Stomach (tissue), 8 donors: ENCODE measurements at regions not wholly inside any gene's neighbourhood (a gene's known extent, or its start where the extent isn't known, plus 50 kb on each side); places are given as distances from the start of the nearest gene placed in this dataset.

Experiments
- DNase-seq, 2 donors: peaks; one replicate each; pipeline versions ENCODE4 v3.0.0 to v3.0.0-alpha.2; 2013 to 2019
- H3K27ac ChIP-seq, 5 donors: fragments of 200-600 bp in 4 of 5; sonication (generic) in 4 of 5; one replicate each; pipeline ENCODE4 v1.5.1; 2013 to 2019; ENCODE audit warnings: mild to moderate bottlenecking in 1 of 5, moderate library complexity in 1 of 5
- H3K27me3 ChIP-seq, 3 donors: fragments of 200-600 bp; sonication (generic); one replicate each; pipeline ENCODE4 v1.5.1; 2017 to 2019; ENCODE audit warnings: mixed run types in 1 of 3
- H3K36me3 ChIP-seq, 4 donors: fragments of 200-600 bp; sonication (generic); 1 replicate in 3 of 4; 2 replicates in 1 of 4; pipeline ENCODE4 v1.5.1; 2016 to 2019
- H3K4me1 ChIP-seq, 4 donors: fragments of 200-600 bp; sonication (generic); one replicate each; pipeline ENCODE4 v1.5.1; 2016 to 2019
- H3K4me3 ChIP-seq, 4 donors: fragments of 200-600 bp; sonication (generic) in 3 of 4; one replicate each; pipeline ENCODE4 v1.5.1; 2016 to 2019; ENCODE audit warnings: mild to moderate bottlenecking in 1 of 4
- H3K9me3 ChIP-seq, 4 donors: fragments of 200-600 bp; sonication (generic); one replicate each; pipeline ENCODE4 v1.5.1; 2016 to 2019
- EP300 ChIP-seq: sonication (generic); formaldehyde crosslinking; IDR thresholded peaks from one replicate; pipeline ENCODE4 v1.6.1; 2017; ENCODE audit warnings: antibody characterized with exemption
- POLR2A ChIP-seq, 4 donors: fragments of 450-650 bp; IDR thresholded peaks; one replicate each; pipeline ENCODE4 v1.6.1; 2016; ENCODE audit warnings: antibody characterized with exemption in 4 of 4, control low read depth in 2 of 4, mild to moderate bottlenecking in 1 of 4, moderate library complexity in 1 of 4
- POLR2AphosphoS5 ChIP-seq, 3 donors: sonication (generic); formaldehyde crosslinking; IDR thresholded peaks; one replicate each; pipeline ENCODE4 v1.6.1; 2016; ENCODE audit warnings: antibody characterized with exemption in 3 of 3
- WGBS, 5 donors: extraction: QIAGEN DNeasy Blood & Tissue Kit in 3 of 5; methylation state at CpG; one replicate each; pipeline versions ENCODE4 v1.1.5 to v1.1.7; 2013 to 2018; 5-methylcytosine and 5-hydroxymethylcytosine counted together
- intact Hi-C: fragments of 100-400 bp; cut with DNase I; formaldehyde crosslinking; loops from one replicate; pipeline ENCODE4 v1.15.1; 2023; ENCODE audit warnings: low total_unique reads
- TF ChIP-seq, protein P1 (sequence below), 7 experiments: fragments of 450-650 bp in 4 of 7; fragments of 200-600 bp in 3 of 7; sonication (generic) in 3 of 7; IDR thresholded peaks; one replicate each; pipeline ENCODE4 v1.5.1; 2016 to 2019; ENCODE audit warnings: antibody characterized with exemption in 7 of 7, control low read depth in 2 of 7, mild to moderate bottlenecking in 1 of 7
- donor health status: healthy with polysubstance abuse.
- donor health status: Bipolar disorder and iron deficiency.
- donor health status: healthy.

DNA sequence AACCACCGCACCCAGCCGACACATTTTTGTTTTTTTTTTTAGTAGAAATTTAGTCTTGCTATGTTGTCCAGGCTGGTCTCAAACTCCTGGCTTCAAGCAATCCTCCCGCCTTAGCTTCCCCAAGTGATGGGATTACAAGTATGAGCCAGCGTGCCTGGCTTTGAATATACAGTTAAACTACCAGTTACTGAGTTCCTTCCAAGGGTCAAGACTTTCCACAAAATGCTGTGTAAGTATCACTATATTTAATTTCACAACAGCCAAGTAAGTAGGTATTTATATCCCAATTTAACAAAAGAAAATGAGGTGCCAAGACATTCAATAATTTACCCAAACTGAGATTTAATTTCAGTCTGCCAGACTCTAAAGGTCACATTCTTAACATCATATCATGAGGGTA lies 181.3 kb upstream of the TMC3 start:
- 91 to 95% (median 93%) methylated on average over 4 of the region's 4 CpGs for WGBS, 5 donors
- Histone ChIP-seq H3K27ac (no peak overlapping the region), H3K27me3 (no peaks in the 10 kb centered on the region), H3K4me3 (no peak overlapping the region), H3K9me3 (peaks cover 0 to 5% (median 0%) of the 10 kb centered on the region in 4 donors), H3K4me1 (no peaks in the 10 kb centered on the region), H3K36me3 (no peaks in the 10 kb centered on the region)
- no peak for TF ChIP-seq EP300
- TF ChIP-seq, protein P1, sequence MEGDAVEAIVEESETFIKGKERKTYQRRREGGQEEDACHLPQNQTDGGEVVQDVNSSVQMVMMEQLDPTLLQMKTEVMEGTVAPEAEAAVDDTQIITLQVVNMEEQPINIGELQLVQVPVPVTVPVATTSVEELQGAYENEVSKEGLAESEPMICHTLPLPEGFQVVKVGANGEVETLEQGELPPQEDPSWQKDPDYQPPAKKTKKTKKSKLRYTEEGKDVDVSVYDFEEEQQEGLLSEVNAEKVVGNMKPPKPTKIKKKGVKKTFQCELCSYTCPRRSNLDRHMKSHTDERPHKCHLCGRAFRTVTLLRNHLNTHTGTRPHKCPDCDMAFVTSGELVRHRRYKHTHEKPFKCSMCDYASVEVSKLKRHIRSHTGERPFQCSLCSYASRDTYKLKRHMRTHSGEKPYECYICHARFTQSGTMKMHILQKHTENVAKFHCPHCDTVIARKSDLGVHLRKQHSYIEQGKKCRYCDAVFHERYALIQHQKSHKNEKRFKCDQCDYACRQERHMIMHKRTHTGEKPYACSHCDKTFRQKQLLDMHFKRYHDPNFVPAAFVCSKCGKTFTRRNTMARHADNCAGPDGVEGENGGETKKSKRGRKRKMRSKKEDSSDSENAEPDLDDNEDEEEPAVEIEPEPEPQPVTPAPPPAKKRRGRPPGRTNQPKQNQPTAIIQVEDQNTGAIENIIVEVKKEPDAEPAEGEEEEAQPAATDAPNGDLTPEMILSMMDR (IDR thresholded peaks at IDR 0.05), result no peak
- no peak for TF ChIP-seq POLR2A (IDR thresholded peaks at IDR 0.05)
- TF ChIP-seq POLR2AphosphoS5 (IDR thresholded peaks at IDR 0.05), result no peak
- DNase-seq, result no peak
- intact Hi-C loops, result no loop called here

DNA sequence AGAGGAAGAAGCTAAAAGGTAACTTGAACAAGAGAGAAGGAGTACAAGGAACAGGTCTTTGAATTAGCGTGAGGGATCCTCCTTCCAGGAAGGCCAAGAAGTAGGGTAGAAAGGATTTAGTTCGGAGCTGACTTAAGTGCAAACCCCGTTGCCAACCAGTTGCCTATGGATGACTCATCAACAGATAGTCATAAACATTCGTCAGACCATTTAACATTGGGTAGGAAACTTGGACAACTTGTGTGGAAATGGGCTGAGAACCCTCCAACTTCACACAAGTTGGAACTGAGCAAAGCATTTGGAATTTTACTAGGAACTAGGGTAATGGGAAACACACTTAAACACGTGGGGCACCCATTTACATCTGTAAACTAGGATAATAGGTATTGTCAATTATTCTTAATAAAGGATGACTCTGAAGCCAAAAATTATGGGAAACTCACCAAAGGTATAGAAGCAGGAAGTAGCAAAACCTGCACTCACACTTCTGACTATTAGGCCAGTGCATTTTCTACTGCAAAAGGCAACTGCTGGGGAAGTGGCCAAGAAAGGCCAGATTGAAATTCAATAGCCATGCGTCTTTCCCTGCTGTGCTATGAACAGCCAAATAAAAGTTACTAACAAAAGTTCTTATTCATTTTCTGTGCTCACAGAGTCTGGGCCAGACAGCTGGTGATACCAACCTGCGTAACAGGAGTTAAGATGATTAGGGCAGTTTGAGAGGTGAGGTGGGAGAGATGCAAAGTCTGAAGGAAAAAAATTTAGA lies 174.5 kb upstream of the TMC3 start:
- Histone ChIP-seq H3K27me3 (no peaks in the 10 kb centered on the region), H3K27ac (no peak overlapping the region), H3K9me3 (no peaks in the 10 kb centered on the region), H3K4me1 (no peaks in the 10 kb centered on the region), H3K36me3 (no peaks in the 10 kb centered on the region), H3K4me3 (no peak overlapping the region)
- no peak for DNase-seq
- WGBS, 5 donors, result 69 to 84% (median 81%) methylated on average over 7 of the region's 7 CpGs
- no peak for TF ChIP-seq POLR2A (IDR thresholded peaks at IDR 0.05)
- TF ChIP-seq, protein P1 (IDR thresholded peaks at IDR 0.05), result no peak
- no peak for TF ChIP-seq POLR2AphosphoS5 (IDR thresholded peaks at IDR 0.05)
- TF ChIP-seq EP300, result no peak
- intact Hi-C loops, result no loop called here

DNA sequence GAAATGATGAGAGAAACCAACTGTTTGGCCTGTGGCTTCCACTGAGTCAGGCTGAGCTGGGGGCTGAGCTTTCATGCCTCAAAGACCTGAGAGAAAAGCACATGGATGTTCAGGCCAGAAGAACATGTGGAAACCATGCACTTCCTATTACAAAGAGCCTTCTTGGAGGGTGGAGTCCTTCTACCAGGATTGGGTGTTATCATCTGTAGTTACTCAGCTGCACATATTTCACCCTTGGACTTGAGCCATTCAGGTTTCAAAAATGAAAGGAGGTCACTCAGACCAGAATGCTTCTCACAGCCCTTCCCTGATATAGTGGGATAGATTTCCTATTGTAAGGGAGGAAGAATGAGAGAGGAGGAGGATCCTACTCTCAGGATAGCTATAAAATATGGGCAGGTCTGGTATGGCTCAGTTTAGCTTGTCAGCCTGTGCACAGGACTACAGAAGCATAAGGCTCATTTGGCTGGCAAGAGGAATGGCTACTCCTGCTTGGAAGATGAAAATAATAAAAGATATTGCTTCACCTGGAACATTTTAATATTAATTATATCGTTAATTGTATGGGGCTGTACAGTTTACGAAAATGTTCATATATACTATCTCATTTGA lies 173.6 kb upstream of the TMC3 start:
- 94 to 96% (median 95%) methylated on average over 2 of the region's 2 CpGs for WGBS, 5 donors
- intact Hi-C loops, result no loop called here
- no peaks in the 10 kb centered on the region for H3K27me3 ChIP-seq
- no peak overlapping the region for H3K27ac ChIP-seq
- no peak for DNase-seq
- no peak overlapping the region for H3K4me3 ChIP-seq
- H3K9me3 ChIP-seq, result no peaks in the 10 kb centered on the region
- H3K4me1 ChIP-seq, result no peaks in the 10 kb centered on the region
- TF ChIP-seq, protein P1 (IDR thresholded peaks at IDR 0.05), result no peak
- TF ChIP-seq EP300, result no peak
- TF ChIP-seq POLR2A (IDR thresholded peaks at IDR 0.05), result no peak
- TF ChIP-seq POLR2AphosphoS5 (IDR thresholded peaks at IDR 0.05), result no peak
- H3K36me3 ChIP-seq, result no peaks in the 10 kb centered on the region

DNA sequence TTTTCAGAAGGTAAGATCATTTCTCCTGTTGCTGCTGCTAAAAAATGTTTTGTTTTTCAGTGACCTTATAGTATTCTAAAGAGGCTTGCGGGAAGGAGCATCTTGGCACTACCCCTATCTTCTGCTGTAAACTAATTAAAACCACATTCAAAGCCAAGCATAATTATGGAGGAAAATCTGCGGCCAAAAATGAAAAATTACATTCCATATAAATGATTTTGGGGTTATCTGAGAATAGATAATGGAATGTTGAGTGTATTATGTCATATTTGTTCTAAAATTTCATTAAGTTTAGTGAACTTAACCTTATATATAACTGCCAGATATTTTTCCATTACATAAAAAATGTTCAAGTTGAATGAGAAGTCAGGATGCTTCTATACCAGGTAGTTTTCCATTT lies 170.4 kb upstream of the TMC3 start:
- Histone ChIP-seq H3K36me3 (no peaks in the 10 kb centered on the region), H3K9me3 (no peaks in the 10 kb centered on the region), H3K4me3 (no peak overlapping the region), H3K4me1 (no peaks in the 10 kb centered on the region), H3K27ac (no peak overlapping the region), H3K27me3 (no peaks in the 10 kb centered on the region)
- 76 to 90% (median 84%) methylated on average over 2 of the region's 2 CpGs for WGBS, 5 donors
- intact Hi-C loops, result no loop called here
- no peak for DNase-seq
- TF ChIP-seq POLR2AphosphoS5 (IDR thresholded peaks at IDR 0.05), result no peak
- TF ChIP-seq, protein P1 (IDR thresholded peaks at IDR 0.05), result no peak
- TF ChIP-seq EP300, result no peak
- TF ChIP-seq POLR2A (IDR thresholded peaks at IDR 0.05), result no peak
